ENCODE measurements at regions not wholly inside any gene's neighbourhood (a gene's known extent, or its start where the extent isn't known, plus 50 kb on each side); places are given as distances from the start of the nearest gene placed in this dataset.

- TF ChIP-seq CTCF (IDR thresholded peaks at IDR 0.05; ENCODE audit: low read length) (no peak), EZH2 (IDR thresholded peaks at IDR 0.05; ENCODE audit: borderline replicate concordance, low read length) (no peak)
- Histone ChIP-seq H3K79me2 (ENCODE audit: insufficient read depth, low read length) (no peaks in the 10 kb centered on the region), H3K9me2 (ENCODE audit: low read depth, low read length) (no peaks in the 10 kb centered on the region), H3K27ac (ENCODE audit: low read depth, low read length, poor library complexity, severe bottlenecking) (no peak overlapping the region), H3K4me3 (ENCODE audit: low read depth, low read length, poor library complexity, severe bottlenecking) (no peak overlapping the region), H2AFZ (ENCODE audit: low read length) (no peak overlapping the region), H3K27me3 (ENCODE audit: insufficient read depth, low read length) (no peaks in the 10 kb centered on the region), H4K20me1 (ENCODE audit: insufficient read depth, low read length) (no peaks in the 10 kb centered on the region), H3K4me2 (ENCODE audit: low read length) (no peak overlapping the region), H3F3A (ENCODE audit: insufficient read depth, low read length) (no peaks in the 10 kb centered on the region), H3K4me1 (ENCODE audit: insufficient read depth, low read length, severe bottlenecking) (peaks cover 6% of the 10 kb centered on the region), H3K9me3 (ENCODE audit: low read length) (no peaks in the 10 kb centered on the region), H3K9ac (ENCODE audit: low read length) (no peak overlapping the region), H3K36me3 (ENCODE audit: insufficient read depth, low read length) (no peaks in the 10 kb centered on the region)
Observed at GRCh38 chr4:123824524-123824923, 427.9 kb downstream of the SPRY1 start.

- H3K9ac ChIP-seq (ENCODE audit: low read length), result no peak overlapping the region
- no peak overlapping the region for H3K27ac ChIP-seq (ENCODE audit: low read depth, low read length, poor library complexity, severe bottlenecking)
- no peaks in the 10 kb centered on the region for H3F3A ChIP-seq (ENCODE audit: insufficient read depth, low read length)
- H3K4me1 ChIP-seq (ENCODE audit: insufficient read depth, low read length, severe bottlenecking), result peaks cover 6% of the 10 kb centered on the region
- no peak overlapping the region for H2AFZ ChIP-seq (ENCODE audit: low read length)
- H3K9me2 ChIP-seq (ENCODE audit: low read depth, low read length), result no peaks in the 10 kb centered on the region
- no peaks in the 10 kb centered on the region for H3K27me3 ChIP-seq (ENCODE audit: insufficient read depth, low read length)
- H3K79me2 ChIP-seq (ENCODE audit: insufficient read depth, low read length), result no peaks in the 10 kb centered on the region
- TF ChIP-seq EZH2 (IDR thresholded peaks at IDR 0.05; ENCODE audit: borderline replicate concordance, low read length) (no peak), CTCF (IDR thresholded peaks at IDR 0.05; ENCODE audit: low read length) (no peak)
- no peaks in the 10 kb centered on the region for H3K9me3 ChIP-seq (ENCODE audit: low read length)
- no peak overlapping the region for H3K4me3 ChIP-seq (ENCODE audit: low read depth, low read length, poor library complexity, severe bottlenecking)
- no peaks in the 10 kb centered on the region for H4K20me1 ChIP-seq (ENCODE audit: insufficient read depth, low read length)
- H3K36me3 ChIP-seq (ENCODE audit: insufficient read depth, low read length), result no peaks in the 10 kb centered on the region
- H3K4me2 ChIP-seq (ENCODE audit: low read length), result no peak overlapping the region
Observed at GRCh38 chr4:123825596-123826291, 429.1 kb downstream of the SPRY1 start.

GRCh38 chr4:123826896-123827295 lies 430.3 kb downstream of the SPRY1 start:
- no peaks in the 10 kb centered on the region for H3K9me2 ChIP-seq (ENCODE audit: low read depth, low read length)
- no peaks in the 10 kb centered on the region for H3K9me3 ChIP-seq (ENCODE audit: low read length)
- H3K4me3 ChIP-seq (ENCODE audit: low read depth, low read length, poor library complexity, severe bottlenecking), result no peak overlapping the region
- no peaks in the 10 kb centered on the region for H3K36me3 ChIP-seq (ENCODE audit: insufficient read depth, low read length)
- H2AFZ ChIP-seq (ENCODE audit: low read length), result no peak overlapping the region
- no peaks in the 10 kb centered on the region for H3F3A ChIP-seq (ENCODE audit: insufficient read depth, low read length)
- TF ChIP-seq EZH2 (IDR thresholded peaks at IDR 0.05; ENCODE audit: borderline replicate concordance, low read length) (no peak), CTCF (IDR thresholded peaks at IDR 0.05; ENCODE audit: low read length) (no peak)
- no peaks in the 10 kb centered on the region for H4K20me1 ChIP-seq (ENCODE audit: insufficient read depth, low read length)
- no peak overlapping the region for H3K9ac ChIP-seq (ENCODE audit: low read length)
- no peaks in the 10 kb centered on the region for H3K79me2 ChIP-seq (ENCODE audit: insufficient read depth, low read length)
- H3K4me2 ChIP-seq (ENCODE audit: low read length), result no peak overlapping the region
- peaks cover 13% of the 10 kb centered on the region for H3K4me1 ChIP-seq (ENCODE audit: insufficient read depth, low read length, severe bottlenecking)
- no peak overlapping the region for H3K27ac ChIP-seq (ENCODE audit: low read depth, low read length, poor library complexity, severe bottlenecking)
- no peaks in the 10 kb centered on the region for H3K27me3 ChIP-seq (ENCODE audit: insufficient read depth, low read length)
